GM19035 (cell line): ENCODE measurements at regions not wholly inside any gene's neighbourhood (a gene's known extent, or its start where the extent isn't known, plus 50 kb on each side); places are given as distances from the start of the nearest gene placed in this dataset.
"Not testable (repeated sequence)": the region's sequence is repeated elsewhere in the genome, so short reads cannot be mapped to it uniquely, and the experiment has no call there.

Source experiments
- ATAC-seq: cut with Tn5 transposase; IDR thresholded peaks from one replicate; pipeline ENCODE4 v1.9.1; 2021; ENCODE audit not compliant: unreplicated experiment

DNA sequence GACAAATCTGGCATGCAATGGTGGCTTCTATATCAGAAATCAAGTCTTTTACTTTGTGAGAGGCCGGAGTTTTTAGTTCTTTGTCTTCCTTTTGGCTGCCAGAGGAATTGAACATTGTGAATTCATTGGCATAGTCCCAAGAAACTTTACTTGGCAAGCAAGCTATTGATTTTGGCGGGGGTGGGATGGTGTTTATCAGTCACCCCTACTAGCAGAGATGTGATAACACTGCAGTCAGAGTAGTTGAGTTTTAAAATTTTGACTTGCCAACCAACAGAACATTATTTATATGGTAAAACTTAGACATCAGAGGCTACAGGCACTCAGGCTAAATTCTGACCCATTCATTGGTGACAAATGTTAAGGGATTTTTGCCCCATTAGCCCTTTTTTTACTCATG is 129.7 kb downstream of the FAM72C start:
- ATAC-seq, result not testable (repeated sequence)

DNA sequence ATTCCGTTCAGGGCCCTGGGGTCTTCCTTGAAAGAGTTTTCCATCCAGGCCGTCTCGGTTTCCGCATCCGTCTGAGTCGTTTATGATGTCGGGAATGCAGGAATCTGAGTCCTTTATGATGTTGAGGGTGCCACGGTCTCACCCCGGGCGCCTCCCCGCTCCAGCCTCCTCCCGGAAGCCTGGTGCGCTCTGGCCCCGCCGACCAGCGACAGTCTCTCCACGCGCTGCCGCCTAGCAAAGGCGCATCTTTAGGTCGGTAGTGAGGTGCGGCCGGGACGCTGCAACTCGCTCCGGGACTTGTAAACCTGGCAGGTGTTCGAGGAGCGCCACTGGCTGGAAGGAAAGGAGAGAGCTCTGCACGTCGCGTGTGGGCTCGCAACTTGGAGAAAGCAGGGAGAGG is 132.6 kb downstream of the FAM72C start:
- ATAC-seq, result not testable (repeated sequence)

DNA sequence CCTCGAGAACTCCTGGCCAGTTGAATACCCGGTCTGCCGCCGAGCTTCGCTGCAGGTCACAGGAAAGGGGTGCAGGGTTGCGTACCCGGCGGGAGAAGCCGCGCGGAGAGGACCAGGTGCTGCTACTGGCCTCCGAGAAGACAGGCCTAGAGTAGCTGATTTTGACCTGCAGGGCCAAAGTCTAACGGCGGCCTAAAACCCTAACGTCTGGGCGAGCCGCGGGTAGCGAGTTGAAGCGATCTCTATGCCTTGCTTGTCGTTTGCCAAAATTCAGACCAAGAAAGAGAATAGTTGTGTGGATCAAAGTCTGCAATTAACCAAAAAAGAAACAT is 133.2 kb downstream of the FAM72C start:
- ATAC-seq, result not testable (repeated sequence)

DNA sequence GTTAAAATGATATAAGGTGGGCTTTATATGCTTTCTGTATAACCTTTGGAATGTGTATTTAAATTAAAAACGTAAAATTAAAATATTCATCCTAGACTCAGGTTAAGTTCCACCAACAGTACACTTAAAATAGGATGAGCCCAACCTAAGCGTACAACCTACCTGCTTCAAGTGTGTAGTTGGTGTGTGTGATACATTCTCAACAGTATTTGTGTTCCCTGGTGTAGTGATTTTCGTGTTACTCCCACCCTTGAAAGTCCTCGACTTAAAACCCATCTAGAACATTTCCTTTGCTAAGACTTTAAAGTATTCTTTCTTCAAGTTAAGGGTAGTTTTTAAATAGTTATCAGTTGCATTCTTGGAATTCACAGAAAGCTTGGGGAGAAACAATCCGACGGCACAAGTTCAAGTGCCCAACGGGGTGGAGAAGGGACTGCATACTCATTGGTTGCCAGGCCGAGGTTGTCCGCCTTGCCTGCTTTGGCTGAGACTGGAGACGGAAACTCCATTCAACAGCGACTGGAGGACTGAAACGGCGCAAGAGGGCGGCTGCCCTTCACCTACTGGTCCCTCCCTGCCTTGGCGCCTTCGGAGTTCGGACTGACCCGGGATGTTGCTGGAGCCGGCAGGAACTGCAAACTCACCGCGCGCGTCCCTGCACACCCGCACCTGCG is 133.7 kb downstream of the FAM72C start:
- ATAC-seq, result not testable (repeated sequence)

DNA sequence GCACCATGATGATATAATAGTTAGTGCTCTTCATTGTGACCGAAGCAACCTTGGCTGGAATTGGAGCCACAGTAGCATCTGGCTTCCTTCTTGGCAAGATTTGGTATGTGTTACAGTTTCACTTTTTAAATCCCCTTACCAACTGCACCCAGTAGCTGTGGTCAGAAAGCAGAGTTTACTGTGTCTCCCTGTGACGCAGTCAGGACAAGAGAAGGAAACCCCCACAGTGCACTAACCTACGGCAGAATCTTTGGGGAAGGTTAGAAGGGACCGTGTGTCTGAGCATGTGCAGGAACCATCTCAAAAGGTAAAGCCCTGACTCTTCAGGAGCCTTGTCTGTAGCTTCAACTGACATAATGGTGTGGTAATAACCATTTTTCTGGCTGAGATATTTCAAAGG is 138.4 kb downstream of the FAM72C start:
- not testable (repeated sequence) for ATAC-seq

DNA sequence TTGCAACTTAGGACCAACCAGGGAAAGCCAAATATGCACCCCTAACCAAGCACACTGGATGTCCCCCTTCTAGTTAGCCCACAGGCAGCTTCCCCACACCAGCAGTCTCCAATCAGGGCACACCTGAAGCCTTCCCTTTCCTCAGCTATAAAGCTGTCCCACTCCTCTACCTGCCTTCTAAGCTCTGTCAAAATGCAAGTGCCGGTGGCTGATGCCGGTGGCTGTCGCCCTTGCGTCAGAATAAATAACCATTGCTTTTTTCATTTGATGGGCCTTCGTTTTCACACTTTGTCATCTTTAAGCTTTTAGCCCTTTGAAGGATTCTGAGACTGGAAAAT is 139.4 kb downstream of the FAM72C start:
- not testable (repeated sequence) for ATAC-seq

DNA sequence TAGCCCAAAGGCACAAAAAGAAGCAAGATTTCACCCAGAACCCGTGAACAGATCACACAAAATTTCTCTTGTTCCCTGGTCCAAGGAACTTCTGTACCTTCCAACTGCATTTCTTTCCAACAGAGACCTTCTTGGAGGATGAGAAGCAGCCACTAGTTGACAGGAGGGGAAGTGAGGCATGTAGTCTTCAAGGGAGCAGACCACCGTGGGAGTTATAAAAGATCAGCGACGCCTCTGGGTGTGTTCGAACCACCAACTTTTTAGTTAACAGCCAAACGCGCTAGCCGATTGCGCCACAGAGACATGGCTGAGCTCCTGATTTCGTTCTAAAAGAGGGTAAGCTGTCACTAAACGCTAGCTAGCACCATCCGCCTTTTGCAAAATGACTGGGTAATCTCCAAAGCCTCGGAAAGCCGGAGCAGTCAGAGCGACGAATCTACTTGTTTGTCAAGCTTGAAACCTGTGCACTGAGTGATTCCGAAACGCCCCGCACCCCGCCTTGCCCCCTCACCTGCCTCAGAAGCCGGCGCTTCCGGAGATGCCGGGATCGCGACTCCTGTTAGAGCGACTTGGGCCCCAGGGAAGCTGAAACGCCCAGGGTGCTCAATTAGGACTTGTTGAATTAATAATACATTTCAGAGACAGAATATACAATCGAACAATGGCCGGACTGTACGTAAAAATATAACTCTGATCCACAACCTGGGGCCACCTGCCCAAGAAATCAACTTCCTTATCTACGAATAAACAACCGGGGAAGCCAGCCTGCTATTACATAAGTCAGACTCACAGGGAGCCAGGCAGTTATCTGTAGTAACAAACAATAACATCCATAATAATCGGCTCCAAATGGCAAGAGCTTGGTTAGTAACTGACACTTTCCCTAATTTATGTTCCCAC is 140.1 kb downstream of the FAM72C start:
- ATAC-seq, result not testable (repeated sequence)

DNA sequence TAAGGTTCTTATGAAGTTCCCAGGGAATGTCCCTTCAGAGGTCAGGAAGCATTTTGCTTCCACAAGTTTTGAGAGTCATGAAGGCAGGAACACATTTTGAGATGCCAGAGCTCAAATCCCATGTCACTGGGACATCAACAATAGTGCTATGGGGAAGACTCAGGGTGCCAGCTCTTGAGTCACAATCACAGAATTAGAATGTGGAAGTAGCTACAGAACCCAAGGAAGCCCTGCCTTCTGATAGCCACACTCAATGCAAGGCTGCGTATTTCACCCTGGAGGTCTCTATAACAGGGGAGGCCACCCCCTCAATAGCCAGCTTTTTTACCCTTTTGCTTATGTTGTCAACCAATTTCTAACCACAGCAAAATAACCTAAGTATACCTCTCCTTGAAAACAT is 145.6 kb downstream of the FAM72C start:
- not testable (repeated sequence) for ATAC-seq

DNA sequence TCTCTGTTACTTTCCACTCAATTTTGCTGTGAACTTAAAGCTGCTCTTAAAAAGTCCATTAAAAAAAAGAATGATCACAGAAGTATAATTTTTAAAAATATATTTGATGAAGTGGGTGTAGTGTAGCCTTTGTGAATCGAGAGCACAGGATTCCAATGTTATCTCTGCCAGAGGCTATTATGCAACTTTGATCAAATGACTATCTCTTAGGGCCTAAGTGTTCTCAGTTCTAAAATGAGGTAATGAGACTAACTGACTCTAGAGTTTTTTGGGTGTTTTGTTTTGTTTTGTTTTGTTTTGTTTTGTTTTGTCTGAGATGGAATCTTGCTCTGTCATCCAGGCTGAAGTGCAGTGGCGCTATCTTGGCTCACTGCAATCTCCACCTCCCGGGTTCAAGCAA is 147.5 kb downstream of the FAM72C start:
- ATAC-seq, result not testable (repeated sequence)

DNA sequence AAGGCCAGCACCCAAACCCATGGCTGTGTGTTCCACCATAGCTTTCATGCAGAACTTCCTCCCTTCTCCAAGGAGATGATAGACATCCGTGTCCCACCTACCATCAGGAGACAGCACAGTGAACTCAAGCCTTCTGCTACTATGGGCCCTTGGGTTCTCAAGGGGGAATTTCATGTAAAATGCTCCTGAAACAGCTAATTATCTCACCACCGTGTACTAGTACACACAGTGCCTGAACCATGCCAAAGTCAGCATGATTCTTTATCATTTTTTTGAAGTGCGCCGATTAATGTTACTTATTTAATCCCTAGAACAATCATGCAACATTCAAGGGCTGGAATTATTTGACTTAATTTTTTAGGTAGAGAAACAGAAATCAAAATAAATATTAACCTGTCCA is 151.7 kb downstream of the FAM72C start:
- ATAC-seq, result not testable (repeated sequence)

DNA sequence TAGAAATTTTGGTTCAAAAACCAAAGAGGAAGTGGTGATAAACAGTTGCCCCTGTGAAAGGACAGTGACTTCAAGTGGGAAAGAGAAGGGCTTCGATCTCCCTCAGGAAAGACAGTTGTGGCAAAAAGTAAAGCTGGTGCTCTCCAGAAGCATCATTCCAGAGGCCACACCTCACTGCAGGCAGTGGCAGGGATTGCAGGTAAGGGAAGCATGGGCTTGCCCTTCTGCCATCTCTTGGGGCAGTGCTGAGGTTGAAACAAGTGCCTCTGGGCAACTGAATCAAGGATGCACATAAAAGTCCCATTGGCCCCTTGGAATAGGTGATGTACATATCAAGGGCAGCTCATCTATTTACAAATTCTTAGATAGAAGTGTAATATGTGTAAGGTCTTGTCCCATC is 155.4 kb downstream of the FAM72C start:
- not testable (repeated sequence) for ATAC-seq

DNA sequence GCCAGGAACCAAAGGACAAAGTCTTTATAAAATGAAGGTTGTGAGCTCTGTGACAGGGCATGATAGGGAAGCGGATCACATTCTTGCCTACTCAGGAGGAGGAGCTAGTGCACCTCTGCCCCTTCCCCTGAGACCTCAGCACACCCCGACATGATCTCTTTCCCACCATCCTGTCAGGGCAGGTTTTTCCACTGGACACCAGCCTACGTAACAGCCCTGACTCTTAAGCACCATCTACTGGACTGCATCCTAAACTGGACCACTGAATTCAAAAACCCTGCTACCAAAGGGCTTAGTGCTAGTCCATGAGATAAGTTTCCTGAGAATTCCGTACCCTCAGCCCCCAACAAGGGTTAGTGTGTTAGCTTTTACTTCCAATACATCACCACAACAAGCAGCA is 166.4 kb downstream of the FAM72C start:
- ATAC-seq, result not testable (repeated sequence)

DNA sequence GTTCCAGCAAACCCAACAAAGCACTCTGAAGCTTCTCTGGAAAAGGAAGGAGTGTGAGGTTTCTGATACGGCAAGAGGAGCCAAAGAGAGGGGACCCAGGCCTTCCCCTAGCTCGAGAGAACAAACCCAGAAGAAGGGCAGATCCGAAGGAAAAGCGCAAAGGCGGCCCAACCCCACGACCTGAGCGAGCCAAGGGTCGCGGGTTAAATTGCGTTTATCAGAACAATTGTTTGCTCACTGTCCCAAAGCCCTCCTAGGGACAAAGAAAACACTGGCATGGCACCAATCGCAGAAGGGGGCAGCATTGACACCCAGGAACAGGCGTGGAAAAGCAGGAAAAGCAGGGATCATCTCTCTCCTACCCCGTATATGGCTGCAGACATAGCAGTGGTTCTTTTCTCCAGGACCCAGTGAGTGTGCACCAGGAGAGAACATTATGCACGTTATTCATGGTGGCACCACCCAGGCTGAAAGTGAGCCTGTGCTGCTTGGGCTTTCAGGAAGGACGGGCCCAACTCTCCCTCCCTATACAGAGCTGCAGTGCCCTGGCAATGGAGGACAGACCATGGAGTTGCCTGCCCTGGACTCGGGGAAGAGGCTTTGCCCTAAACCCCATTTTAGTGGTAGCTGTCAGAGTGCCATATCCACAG is 167.0 kb downstream of the FAM72C start:
- not testable (repeated sequence) for ATAC-seq

DNA sequence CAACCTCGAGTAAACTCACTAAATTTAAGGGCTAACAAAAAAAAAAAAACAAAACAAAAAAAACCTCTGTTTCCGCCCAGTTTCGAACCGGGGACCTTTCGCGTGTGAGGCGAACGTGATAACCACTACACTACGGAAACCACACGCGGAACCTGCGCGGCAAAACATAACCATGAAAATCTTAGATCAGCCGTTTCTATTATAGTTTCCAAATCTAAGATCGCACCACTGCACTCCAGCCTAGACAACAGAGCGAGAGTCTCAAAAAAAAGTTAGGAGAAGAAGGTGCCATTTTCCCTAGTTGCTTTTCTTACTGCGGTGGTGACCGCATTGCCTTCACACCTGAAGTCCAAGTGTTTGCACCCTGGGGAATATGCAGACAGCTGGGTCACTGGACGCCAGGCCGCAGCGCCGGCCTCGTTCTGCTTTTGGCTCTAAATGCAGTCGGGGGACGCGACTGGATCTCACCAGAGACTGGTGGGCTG is 167.8 kb downstream of the FAM72C start:
- not testable (repeated sequence) for ATAC-seq

DNA sequence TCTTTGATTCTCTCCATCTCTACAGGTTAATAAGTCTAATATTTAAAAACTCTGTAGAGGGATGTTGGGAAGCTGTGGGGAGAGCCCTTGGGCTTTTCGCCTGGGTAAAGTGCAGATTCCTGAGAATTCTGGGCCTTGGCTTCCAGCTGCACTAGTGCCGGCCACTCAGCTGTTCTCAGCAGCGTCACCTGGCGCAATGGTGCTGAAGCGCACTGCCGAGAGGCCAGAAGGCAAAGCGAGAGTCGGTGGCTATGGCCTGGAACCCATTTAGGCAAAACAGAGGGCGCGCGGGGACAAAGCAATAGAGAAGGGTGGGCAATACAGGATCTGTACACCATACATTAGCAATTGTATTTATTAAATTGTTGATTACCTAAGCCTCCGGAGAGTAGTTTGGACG is 168.7 kb downstream of the FAM72C start:
- ATAC-seq, result not testable (repeated sequence)

DNA sequence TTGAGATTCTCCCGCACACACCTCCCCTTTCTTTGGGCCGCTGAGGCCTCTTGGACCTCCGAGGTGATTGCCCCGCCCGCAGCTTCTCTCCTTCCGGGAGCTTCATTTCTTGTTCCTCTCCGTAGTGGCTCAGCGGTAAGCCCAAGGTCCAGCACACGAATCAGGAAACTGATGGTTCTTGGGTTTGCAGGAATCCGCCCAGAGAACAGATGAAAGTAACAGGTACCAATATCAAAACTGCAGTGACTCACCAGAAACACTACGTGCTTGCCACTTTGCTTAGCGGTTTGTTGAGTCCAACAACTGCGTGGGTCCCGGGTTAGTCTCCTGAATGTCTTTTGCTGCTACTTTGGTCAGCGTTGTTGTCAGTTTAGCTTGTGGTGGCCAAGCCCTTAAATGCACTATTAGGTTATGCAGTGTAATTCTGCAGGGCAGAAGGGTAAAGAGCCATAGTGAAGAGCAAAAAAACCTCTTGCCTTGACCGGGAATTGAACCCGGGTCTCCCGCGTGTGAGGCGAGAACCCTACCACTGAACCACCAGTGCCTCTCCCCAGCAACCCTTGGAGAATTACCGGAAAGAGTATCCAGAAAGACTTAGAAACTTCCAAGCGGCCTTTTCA is 172.1 kb downstream of the FAM72C start:
- not testable (repeated sequence) for ATAC-seq

DNA sequence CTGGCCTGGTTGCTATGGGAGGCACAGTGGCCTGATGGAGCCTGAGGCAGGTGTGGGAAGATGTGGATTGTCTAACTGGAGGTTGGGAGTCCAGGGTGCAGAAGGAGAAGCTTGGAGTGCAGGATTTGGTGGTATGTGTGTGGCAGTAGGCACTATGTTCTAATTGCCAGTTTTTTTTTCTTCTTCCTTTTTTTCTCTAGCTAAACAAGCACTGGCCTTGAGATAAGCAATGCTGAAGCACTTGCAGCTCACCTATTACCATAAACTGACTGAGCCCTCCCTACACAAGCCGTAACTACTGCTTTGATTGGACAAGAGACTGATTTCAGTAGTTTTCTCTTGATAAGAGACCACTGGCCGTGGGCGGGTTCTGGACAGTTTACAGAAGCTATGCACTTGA is 175.4 kb downstream of the FAM72C start:
- ATAC-seq, result not testable (repeated sequence)

DNA sequence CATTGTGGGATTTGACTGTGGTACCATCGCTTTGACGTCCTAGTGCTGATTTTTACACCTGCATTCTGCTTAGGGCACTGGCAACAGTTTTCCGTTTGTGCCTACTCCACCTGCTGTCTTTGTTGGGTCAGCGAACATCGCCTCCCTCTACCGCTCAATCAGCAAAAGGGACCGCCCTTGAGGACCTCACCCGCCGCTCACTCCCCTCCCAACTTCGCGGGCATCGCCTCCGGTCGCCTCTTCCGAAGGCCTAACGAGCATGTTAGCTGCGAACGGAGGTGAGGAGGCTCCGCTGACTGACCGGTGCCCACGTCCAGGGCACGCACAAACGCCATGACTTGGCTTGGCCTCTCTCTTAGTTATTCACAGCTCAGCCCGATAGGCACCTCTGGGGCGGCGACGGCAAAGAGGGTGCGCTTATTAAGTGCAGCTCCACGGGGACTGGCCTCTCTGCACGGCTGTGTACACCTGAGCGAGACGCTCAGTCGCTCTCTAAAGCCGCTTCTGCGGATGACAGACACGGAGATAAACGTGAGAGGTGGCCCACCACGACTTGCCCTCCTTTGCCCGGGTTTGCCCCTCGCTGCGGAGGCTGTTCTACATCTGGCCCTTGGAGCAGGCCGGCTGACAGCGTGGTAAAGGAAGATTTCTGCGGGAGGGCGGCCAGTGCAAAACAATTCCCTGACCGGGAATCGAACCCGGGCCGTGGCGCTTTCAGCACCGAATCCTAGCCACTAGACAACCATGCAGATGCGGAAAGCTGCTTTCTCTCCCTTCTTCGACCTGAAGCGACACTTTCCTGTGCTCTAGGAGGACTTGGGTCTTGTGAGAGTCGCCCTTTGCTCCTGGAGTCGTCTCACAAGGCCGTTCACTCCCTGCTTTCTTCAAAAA is 179.5 kb downstream of the FAM72C start:
- ATAC-seq, result not testable (repeated sequence)

DNA sequence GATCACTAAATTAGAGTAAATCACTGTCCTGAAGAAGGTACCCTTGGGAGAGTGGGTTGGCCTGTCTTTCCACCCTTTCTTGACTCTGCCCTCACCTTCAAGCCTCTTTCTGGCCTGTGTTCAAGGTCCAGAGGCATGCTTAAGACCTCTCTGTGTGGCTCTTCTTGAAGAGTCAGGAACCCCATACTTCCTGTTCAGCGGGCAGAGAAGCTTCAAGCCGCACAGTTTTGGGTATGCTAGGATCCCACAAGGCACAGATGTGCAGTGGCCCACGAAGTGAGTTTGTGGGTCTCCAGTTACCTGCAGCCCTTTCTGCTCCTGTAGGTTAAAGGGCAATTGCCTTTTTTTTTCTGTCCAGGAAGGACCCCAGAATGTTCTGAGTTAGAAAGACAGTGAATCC is 185.4 kb downstream of the FAM72C start:
- ATAC-seq, result not testable (repeated sequence)

DNA sequence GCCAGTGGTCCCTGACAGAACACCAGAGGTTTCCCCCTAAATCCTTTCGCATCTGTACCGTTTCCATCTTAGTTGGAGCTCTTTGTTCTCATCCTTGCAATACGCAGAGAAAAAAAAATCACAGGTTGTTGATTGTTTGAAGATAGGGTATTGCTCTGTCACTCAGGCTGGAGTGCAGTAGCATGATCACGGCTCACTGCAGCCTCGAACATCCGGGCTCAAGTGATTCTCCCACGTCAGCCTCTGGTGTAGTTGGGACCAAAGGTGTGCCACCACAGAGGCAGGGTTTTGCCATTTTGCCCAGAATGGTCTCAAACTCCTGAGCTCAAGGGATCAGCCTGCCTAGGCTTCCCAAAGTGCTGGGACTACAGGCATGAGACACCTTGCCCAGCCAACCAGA is 185.9 kb downstream of the FAM72C start:
- not testable (repeated sequence) for ATAC-seq
